ENCODE measurements at regions not wholly inside any gene's neighbourhood (a gene's known extent, or its start where the extent isn't known, plus 50 kb on each side); places are given as distances from the start of the nearest gene placed in this dataset.

- peaks cover 49% of the 10 kb centered on the region for H3K27me3 ChIP-seq (replicated peaks; ENCODE audit: insufficient read depth, low read depth, low read length, poor library complexity)
- no peak overlapping the region for H3K27ac ChIP-seq (ENCODE audit: low read depth, low read length, poor library complexity, severe bottlenecking)
- no peaks in the 10 kb centered on the region for H3K9me3 ChIP-seq (ENCODE audit: low read depth, low read length, poor library complexity, severe bottlenecking)
- BruUV-seq (replicated peaks), result no TSS peak
- TF ChIP-seq EZH2 (IDR thresholded peaks at IDR 0.05; ENCODE audit: borderline replicate concordance, low read depth, low read length, poor library complexity, severe bottlenecking), result no peak
- TF ChIP-seq, protein P1, sequence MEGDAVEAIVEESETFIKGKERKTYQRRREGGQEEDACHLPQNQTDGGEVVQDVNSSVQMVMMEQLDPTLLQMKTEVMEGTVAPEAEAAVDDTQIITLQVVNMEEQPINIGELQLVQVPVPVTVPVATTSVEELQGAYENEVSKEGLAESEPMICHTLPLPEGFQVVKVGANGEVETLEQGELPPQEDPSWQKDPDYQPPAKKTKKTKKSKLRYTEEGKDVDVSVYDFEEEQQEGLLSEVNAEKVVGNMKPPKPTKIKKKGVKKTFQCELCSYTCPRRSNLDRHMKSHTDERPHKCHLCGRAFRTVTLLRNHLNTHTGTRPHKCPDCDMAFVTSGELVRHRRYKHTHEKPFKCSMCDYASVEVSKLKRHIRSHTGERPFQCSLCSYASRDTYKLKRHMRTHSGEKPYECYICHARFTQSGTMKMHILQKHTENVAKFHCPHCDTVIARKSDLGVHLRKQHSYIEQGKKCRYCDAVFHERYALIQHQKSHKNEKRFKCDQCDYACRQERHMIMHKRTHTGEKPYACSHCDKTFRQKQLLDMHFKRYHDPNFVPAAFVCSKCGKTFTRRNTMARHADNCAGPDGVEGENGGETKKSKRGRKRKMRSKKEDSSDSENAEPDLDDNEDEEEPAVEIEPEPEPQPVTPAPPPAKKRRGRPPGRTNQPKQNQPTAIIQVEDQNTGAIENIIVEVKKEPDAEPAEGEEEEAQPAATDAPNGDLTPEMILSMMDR (conservative IDR thresholded peaks at IDR 0.05; ENCODE audit: low read depth, low read length), result no peak
- no peak for DNase-seq (ENCODE audit: low spot score)
- ChIA-PET POLR2A (ENCODE audit: low non-redundant PET) (no interaction called here), CTCF (no interaction called here)
- intact Hi-C loops (cut with micrococcal nuclease; ENCODE audit: unreplicated experiment), result no loop called here
- H3K4me1 ChIP-seq (ENCODE audit: insufficient read depth, low read length, poor library complexity, severe bottlenecking), result no peaks in the 10 kb centered on the region
- H3K36me3 ChIP-seq (ENCODE audit: insufficient read depth, low read length, poor library complexity, severe bottlenecking), result no peaks in the 10 kb centered on the region
- no peak overlapping the region for H3K4me3 ChIP-seq (ENCODE audit: low read depth, low read length, poor library complexity, severe bottlenecking)
These were observed 130.5 kb upstream of the PRSS1 start for GRCh38 chr7:142618655-142619351.

- no peaks in the 10 kb centered on the region for H3K36me3 ChIP-seq (ENCODE audit: insufficient read depth, low read length, poor library complexity, severe bottlenecking)
- H3K27ac ChIP-seq (ENCODE audit: low read depth, low read length, poor library complexity, severe bottlenecking), result no peak overlapping the region
- intact Hi-C loops (cut with micrococcal nuclease; ENCODE audit: unreplicated experiment), result no loop called here
- peaks cover 39% of the 10 kb centered on the region for H3K27me3 ChIP-seq (replicated peaks; ENCODE audit: insufficient read depth, low read depth, low read length, poor library complexity)
- no peaks in the 10 kb centered on the region for H3K9me3 ChIP-seq (ENCODE audit: low read depth, low read length, poor library complexity, severe bottlenecking)
- ChIA-PET CTCF (no interaction called here), POLR2A (ENCODE audit: low non-redundant PET) (no interaction called here)
- no peak overlapping the region for H3K4me3 ChIP-seq (ENCODE audit: low read depth, low read length, poor library complexity, severe bottlenecking)
- no TSS peak for BruUV-seq (replicated peaks)
- DNase-seq (ENCODE audit: low spot score), result no peak
- no peaks in the 10 kb centered on the region for H3K4me1 ChIP-seq (ENCODE audit: insufficient read depth, low read length, poor library complexity, severe bottlenecking)
- TF ChIP-seq EZH2 (IDR thresholded peaks at IDR 0.05; ENCODE audit: borderline replicate concordance, low read depth, low read length, poor library complexity, severe bottlenecking), result no peak
These were observed 132.4 kb upstream of the PRSS1 start for GRCh38 chr7:142616842-142617241.

- ChIA-PET POLR2A (ENCODE audit: low non-redundant PET) (no interaction called here), CTCF (no interaction called here)
- Histone ChIP-seq H3K27me3 (replicated peaks; ENCODE audit: insufficient read depth, low read depth, low read length, poor library complexity) (peaks cover 32% of the 10 kb centered on the region), H3K36me3 (ENCODE audit: insufficient read depth, low read length, poor library complexity, severe bottlenecking) (no peaks in the 10 kb centered on the region), H3K4me1 (ENCODE audit: insufficient read depth, low read length, poor library complexity, severe bottlenecking) (no peaks in the 10 kb centered on the region), H3K9me3 (ENCODE audit: low read depth, low read length, poor library complexity, severe bottlenecking) (no peaks in the 10 kb centered on the region), H3K4me3 (ENCODE audit: low read depth, low read length, poor library complexity, severe bottlenecking) (no peak overlapping the region), H3K27ac (ENCODE audit: low read depth, low read length, poor library complexity, severe bottlenecking) (no peak overlapping the region)
- no peak for DNase-seq (ENCODE audit: low spot score)
- BruUV-seq (replicated peaks), result no TSS peak
- intact Hi-C loops (cut with micrococcal nuclease; ENCODE audit: unreplicated experiment), result no loop called here
- TF ChIP-seq, protein P1 (conservative IDR thresholded peaks at IDR 0.05; ENCODE audit: low read depth, low read length), result no peak
- TF ChIP-seq EZH2 (IDR thresholded peaks at IDR 0.05; ENCODE audit: borderline replicate concordance, low read depth, low read length, poor library complexity, severe bottlenecking), result no peak
These were observed 133.1 kb upstream of the PRSS1 start for GRCh38 chr7:142616121-142616643.

DNA sequence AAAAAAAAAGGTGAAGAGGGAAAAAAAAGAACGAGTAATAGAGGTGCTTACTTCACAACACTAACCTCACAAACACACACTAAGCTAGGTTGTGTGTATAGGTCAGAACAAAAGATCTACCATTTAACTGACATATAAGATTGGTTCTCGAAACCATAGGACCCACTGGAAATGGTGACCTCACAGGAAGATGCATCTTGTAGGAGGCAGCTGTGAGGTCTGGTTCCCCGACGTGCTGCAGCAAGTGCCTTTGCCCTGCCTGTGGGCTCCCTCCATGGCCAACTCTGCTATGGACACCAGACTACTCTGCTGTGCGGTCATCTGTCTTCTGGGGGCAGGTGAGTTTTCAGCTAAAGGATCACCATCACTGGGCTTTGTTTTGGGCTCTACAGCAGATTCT, 133.8 kb upstream of the PRSS1 start:
- peaks cover 26% of the 10 kb centered on the region for H3K27me3 ChIP-seq (replicated peaks; ENCODE audit: insufficient read depth, low read depth, low read length, poor library complexity)
- H3K36me3 ChIP-seq (ENCODE audit: insufficient read depth, low read length, poor library complexity, severe bottlenecking), result no peaks in the 10 kb centered on the region
- CTCF ChIA-PET, result interaction anchor here (1.1 kb wide), 1 partner anchor 791 kb away, joined by 4 read pairs; no protein-coding TSS in a partner anchor
- no peaks in the 10 kb centered on the region for H3K4me1 ChIP-seq (ENCODE audit: insufficient read depth, low read length, poor library complexity, severe bottlenecking)
- intact Hi-C loops (cut with micrococcal nuclease; ENCODE audit: unreplicated experiment), result no loop called here
- no peaks in the 10 kb centered on the region for H3K9me3 ChIP-seq (ENCODE audit: low read depth, low read length, poor library complexity, severe bottlenecking)
- POLR2A ChIA-PET (ENCODE audit: low non-redundant PET), result no interaction called here
- TF ChIP-seq, protein P1 (conservative IDR thresholded peaks at IDR 0.05; ENCODE audit: low read depth, low read length), result no peak
- TF ChIP-seq EZH2 (IDR thresholded peaks at IDR 0.05; ENCODE audit: borderline replicate concordance, low read depth, low read length, poor library complexity, severe bottlenecking), result no peak
- no peak overlapping the region for H3K4me3 ChIP-seq (ENCODE audit: low read depth, low read length, poor library complexity, severe bottlenecking)
- no TSS peak for BruUV-seq (replicated peaks)
- DNase-seq (ENCODE audit: low spot score), result no peak
- no peak overlapping the region for H3K27ac ChIP-seq (ENCODE audit: low read depth, low read length, poor library complexity, severe bottlenecking)
